ENCODE measurements at regions not wholly inside any gene's neighbourhood (a gene's known extent, or its start where the extent isn't known, plus 50 kb on each side); places are given as distances from the start of the nearest gene placed in this dataset.
"Not testable (repeated sequence)": the region's sequence is repeated elsewhere in the genome, so short reads cannot be mapped to it uniquely, and the experiment has no call there.

GRCh38 chr2:187610450-187610849, 56.2 kb upstream of the TFPI start:
- not testable (repeated sequence) for TF ChIP-seq CTCF (conservative IDR thresholded peaks at IDR 0.05; ENCODE audit: low read depth, low read length); EZH2 (IDR thresholded peaks at IDR 0.05; ENCODE audit: borderline replicate concordance, low read depth, low read length, poor library complexity, severe bottlenecking)

Data from A673 (cell line).